ENCODE measurements at regions not wholly inside any gene's neighbourhood (a gene's known extent, or its start where the extent isn't known, plus 50 kb on each side); places are given as distances from the start of the nearest gene placed in this dataset.

GRCh38 chr18:43714343-43715010 is 437.2 kb upstream of the SYT4 start:
- DNase-seq (ENCODE audit: low read depth) = no peak

GRCh38 chr18:43719267-43719795 is 442.0 kb upstream of the SYT4 start:
- DNase-seq (ENCODE audit: low read depth) = no peak

- DNase-seq (ENCODE audit: low read depth) = peak; percentile 3
Observed at GRCh38 chr18:43720041-43720440, 442.8 kb upstream of the SYT4 start.

GRCh38 chr18:43735570-43735969 is 458.3 kb upstream of the SYT4 start:
- DNase-seq (ENCODE audit: low read depth) = no peak

- no peak for DNase-seq (ENCODE audit: low read depth)
Observed at GRCh38 chr18:43744960-43745745, 467.9 kb upstream of the SYT4 start.

- DNase-seq (ENCODE audit: low read depth) = peak; percentile 33
Observed at GRCh38 chr18:43751203-43751602, 473.9 kb upstream of the SYT4 start.

GRCh38 chr18:43751835-43752234 is 474.5 kb upstream of the SYT4 start:
- DNase-seq (ENCODE audit: low read depth) = no peak

- no peak for DNase-seq (ENCODE audit: low read depth)
Observed at GRCh38 chr18:43757273-43757672, 480.0 kb upstream of the SYT4 start.

- DNase-seq (ENCODE audit: low read depth) = no peak
Observed at GRCh38 chr18:43758734-43759133, 481.4 kb upstream of the SYT4 start.

GRCh38 chr18:43760010-43760409 is 482.7 kb upstream of the SYT4 start:
- no peak for DNase-seq (ENCODE audit: low read depth)

- DNase-seq (ENCODE audit: low read depth) = no peak
Observed at GRCh38 chr18:43772907-43773306, 495.6 kb upstream of the SYT4 start.

GRCh38 chr18:43774497-43774896 is 497.2 kb upstream of the SYT4 start:
- no peak for DNase-seq (ENCODE audit: low read depth)

GRCh38 chr18:43775591-43775990 is 498.3 kb upstream of the SYT4 start:
- no peak for DNase-seq (ENCODE audit: low read depth)

GRCh38 chr18:43776997-43777396 is 499.7 kb upstream of the SYT4 start:
- no peak for DNase-seq (ENCODE audit: low read depth)

- DNase-seq (ENCODE audit: low read depth) = no peak
Observed at GRCh38 chr18:43777636-43778304, 500.5 kb upstream of the SYT4 start.

GRCh38 chr18:43780782-43781340 is 503.6 kb upstream of the SYT4 start:
- peak; percentile 24 for DNase-seq (ENCODE audit: low read depth)

GRCh38 chr18:43785158-43785557 is 507.9 kb upstream of the SYT4 start:
- no peak for DNase-seq (ENCODE audit: low read depth)

GRCh38 chr18:43786893-43787292 is 509.6 kb upstream of the SYT4 start:
- DNase-seq (ENCODE audit: low read depth) = no peak

GRCh38 chr18:43787721-43788120 is 510.4 kb upstream of the SYT4 start:
- peak; percentile 3 for DNase-seq (ENCODE audit: low read depth)

- peak; percentile 39 for DNase-seq (ENCODE audit: low read depth)
Observed at GRCh38 chr18:43789234-43790000, 512.1 kb upstream of the SYT4 start.

GRCh38 chr18:43793910-43794309 is 516.6 kb upstream of the SYT4 start:
- no peak for DNase-seq (ENCODE audit: low read depth)

- DNase-seq (ENCODE audit: low read depth) = no peak
Observed at GRCh38 chr18:43794363-43794762, 517.1 kb upstream of the SYT4 start.

Data from stromal cell of bone marrow (primary cell).